BJ (cell line): ENCODE measurements at regions not wholly inside any gene's neighbourhood (a gene's known extent, or its start where the extent isn't known, plus 50 kb on each side); places are given as distances from the start of the nearest gene placed in this dataset.
"Not testable (repeated sequence)": the region's sequence is repeated elsewhere in the genome, so short reads cannot be mapped to it uniquely, and the experiment has no call there.

Experiments
- CTCF ChIA-PET: fragments of 350-600 bp; formaldehyde crosslinking; extraction: SDS; loops from one replicate; lab custom pipeline; 2021; ENCODE audit warnings: antibody characterized with exemption, inconsistent platforms; lab: Yijun Ruan, JAX
- POLR2A ChIA-PET: fragments of 300-600 bp; sonication (Branson Sonifier 250); formaldehyde crosslinking; extraction: SDS; loops from one replicate; lab custom pipeline; 2021; ENCODE audit warnings: antibody characterized with exemption; lab: Charles Lee
- DNase-seq: peaks from one replicate; pipeline ENCODE4 v3.0.0-alpha.2; 2011; ENCODE audit warnings: low read depth
- H3K27me3 ChIP-seq: 2 replicates; pipeline ENCODE4 v1.6.0; 2011; ENCODE audit warnings: low read length; ENCODE audit not compliant: control insufficient read depth, insufficient read depth
- H3K36me3 ChIP-seq: 2 replicates; pipeline ENCODE4 v1.5.1; 2011; ENCODE audit warnings: low read length; ENCODE audit not compliant: control insufficient read depth, insufficient read depth
- H3K4me3 ChIP-seq: 2 replicates; pipeline ENCODE4 v1.5.1; 2011; ENCODE audit warnings: low read depth, mild to moderate bottlenecking, control low read depth, low read length
- TF ChIP-seq, protein P1 (sequence below): IDR thresholded peaks from 2 replicates; pipeline ENCODE4 v1.5.1; 2011; ENCODE audit warnings: low read depth, mild to moderate bottlenecking, control low read depth, inconsistent platforms, low read length, moderate library complexity; ENCODE audit not compliant: insufficient read depth

GRCh38 chr6:170221753-170222400, 69.0 kb downstream of the DLL1 start:
- ChIA-PET POLR2A (no interaction called here), CTCF (no interaction called here)
- H3K27me3 ChIP-seq, result no peaks in the 10 kb centered on the region
- TF ChIP-seq, protein P1, sequence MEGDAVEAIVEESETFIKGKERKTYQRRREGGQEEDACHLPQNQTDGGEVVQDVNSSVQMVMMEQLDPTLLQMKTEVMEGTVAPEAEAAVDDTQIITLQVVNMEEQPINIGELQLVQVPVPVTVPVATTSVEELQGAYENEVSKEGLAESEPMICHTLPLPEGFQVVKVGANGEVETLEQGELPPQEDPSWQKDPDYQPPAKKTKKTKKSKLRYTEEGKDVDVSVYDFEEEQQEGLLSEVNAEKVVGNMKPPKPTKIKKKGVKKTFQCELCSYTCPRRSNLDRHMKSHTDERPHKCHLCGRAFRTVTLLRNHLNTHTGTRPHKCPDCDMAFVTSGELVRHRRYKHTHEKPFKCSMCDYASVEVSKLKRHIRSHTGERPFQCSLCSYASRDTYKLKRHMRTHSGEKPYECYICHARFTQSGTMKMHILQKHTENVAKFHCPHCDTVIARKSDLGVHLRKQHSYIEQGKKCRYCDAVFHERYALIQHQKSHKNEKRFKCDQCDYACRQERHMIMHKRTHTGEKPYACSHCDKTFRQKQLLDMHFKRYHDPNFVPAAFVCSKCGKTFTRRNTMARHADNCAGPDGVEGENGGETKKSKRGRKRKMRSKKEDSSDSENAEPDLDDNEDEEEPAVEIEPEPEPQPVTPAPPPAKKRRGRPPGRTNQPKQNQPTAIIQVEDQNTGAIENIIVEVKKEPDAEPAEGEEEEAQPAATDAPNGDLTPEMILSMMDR, result no peak
- DNase-seq, result no peak
- no peaks in the 10 kb centered on the region for H3K36me3 ChIP-seq
- no peak overlapping the region for H3K4me3 ChIP-seq

- no peak overlapping the region for H3K4me3 ChIP-seq
- DNase-seq, result no peak
- H3K27me3 ChIP-seq, result no peaks in the 10 kb centered on the region
- no peaks in the 10 kb centered on the region for H3K36me3 ChIP-seq
- ChIA-PET POLR2A (no interaction called here), CTCF (no interaction called here)
- TF ChIP-seq, protein P1, result no peak
Measured at GRCh38 chr6:170221052-170221752, 69.7 kb downstream of the DLL1 start.

DNA sequence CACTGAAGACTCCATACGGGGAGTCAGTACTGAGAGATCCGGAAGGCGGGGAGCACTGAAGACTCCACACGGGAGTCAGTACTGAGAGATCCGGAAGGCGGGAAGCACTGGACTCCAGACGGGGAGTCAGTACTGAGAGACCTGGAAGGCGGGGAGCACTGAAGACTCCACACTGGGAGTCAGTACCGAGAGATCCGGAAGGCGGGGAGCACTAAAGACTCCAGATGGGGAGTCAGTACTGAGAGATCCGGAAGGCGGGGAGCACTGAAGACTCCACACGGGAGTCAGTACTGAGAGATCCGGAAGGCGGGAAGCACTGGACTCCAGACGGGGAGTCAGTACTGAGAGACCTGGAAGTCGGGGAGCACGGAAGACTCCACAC, 77.2 kb downstream of the DLL1 start:
- DNase-seq, H3K27me3 ChIP-seq, H3K36me3 ChIP-seq, H3K4me3 ChIP-seq, CTCF ChIA-PET, POLR2A ChIA-PET: not testable (repeated sequence)

DNA sequence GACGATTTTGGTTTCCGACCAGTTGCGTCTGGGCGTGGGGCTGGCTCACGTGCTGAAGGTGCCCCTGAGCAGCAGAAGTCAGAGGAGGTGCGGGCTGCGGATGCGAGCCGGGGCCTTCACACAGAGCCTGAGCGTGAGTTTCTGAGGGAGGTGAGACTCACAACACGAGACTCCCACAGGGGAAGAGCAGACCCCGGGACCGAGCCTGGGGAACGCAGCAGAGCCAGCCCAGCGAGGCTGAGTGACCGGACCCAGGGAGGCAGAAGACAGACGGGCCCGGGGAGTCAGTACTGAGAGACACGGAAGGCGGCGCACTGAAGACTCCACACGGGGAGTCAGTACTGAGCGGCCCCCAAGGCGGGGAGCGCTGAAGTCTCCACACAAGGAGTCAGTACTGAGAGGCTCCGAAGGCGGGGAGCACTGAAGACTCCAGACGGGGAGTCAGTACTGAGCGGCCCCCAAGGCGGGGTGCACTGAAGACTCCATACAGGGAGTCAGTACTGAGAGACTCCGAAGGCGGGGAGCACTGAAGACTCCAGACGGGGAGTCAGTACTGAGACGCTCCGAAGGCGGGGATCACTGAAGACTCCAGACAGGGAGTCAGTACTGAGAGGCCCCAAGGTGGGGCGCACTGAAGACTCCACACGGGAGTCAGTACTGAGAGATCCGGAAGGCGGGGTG, 77.8 kb downstream of the DLL1 start:
- Histone ChIP-seq H3K27me3 (no peaks in the 10 kb centered on the region), H3K4me3 (no peak overlapping the region), H3K36me3 (no peaks in the 10 kb centered on the region)
- DNase-seq, result no peak
- TF ChIP-seq, protein P1, result no peak
- ChIA-PET POLR2A (no interaction called here), CTCF (no interaction called here)

DNA sequence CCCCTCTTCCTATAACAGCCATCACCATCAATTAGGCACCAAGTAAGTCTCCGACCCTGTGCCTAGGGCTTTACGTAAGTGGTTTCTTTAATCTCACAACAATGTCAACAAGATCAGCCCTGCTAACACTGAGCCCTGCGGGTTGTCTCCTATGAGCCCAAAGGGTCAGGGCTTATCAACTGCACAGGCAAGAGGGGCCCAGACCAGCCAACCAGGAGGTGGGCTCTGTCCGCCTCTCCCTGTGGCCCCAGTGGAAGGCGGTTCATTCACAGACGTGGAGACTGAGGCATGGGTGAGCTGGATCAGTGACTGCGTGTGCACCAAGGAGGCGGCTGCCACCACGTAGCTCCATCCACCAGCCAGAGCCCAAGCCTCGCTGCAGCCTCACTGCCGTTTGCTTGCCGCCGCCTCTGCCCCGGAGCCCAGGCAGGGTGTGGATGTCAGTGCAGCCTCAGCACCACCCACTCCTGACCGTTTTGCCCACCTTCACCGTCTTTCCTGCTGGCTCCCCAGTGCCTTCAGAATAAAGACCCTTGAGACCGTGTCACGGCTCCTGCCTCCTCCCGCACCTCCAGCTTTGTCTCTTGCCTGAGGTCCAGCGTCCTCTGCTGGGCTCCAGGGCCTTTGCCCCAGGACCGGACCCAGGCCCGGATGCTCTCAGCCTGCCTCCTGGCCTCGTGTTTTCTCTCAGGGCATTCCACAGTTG, 78.7 kb downstream of the DLL1 start:
- ChIA-PET POLR2A (no interaction called here), CTCF (no interaction called here)
- Histone ChIP-seq H3K27me3 (no peaks in the 10 kb centered on the region), H3K36me3 (no peaks in the 10 kb centered on the region), H3K4me3 (no peak overlapping the region)
- no peak for DNase-seq
- TF ChIP-seq, protein P1, result no peak
